Upper lobe of right lung (tissue), 1 donor: ENCODE measurements at regions not wholly inside any gene's neighbourhood (a gene's known extent, or its start where the extent isn't known, plus 50 kb on each side); places are given as distances from the start of the nearest gene placed in this dataset.
"Not testable (repeated sequence)": the region's sequence is repeated elsewhere in the genome, so short reads cannot be mapped to it uniquely, and the experiment has no call there.

Experiments used
- ATAC-seq: fragments of 200-7000 bp; cut with Tn5 transposase; one replicate; pipeline ENCODE4 v1.9.1; 2020; ENCODE audit warnings: mild to moderate bottlenecking, moderate library complexity
- DNase-seq: peaks from one replicate; pipeline ENCODE4 v3.0.0-alpha.2; 2020
- H3K27ac ChIP-seq: fragments of 200-600 bp; one replicate; pipeline ENCODE4 v1.8.0; 2022
- H3K27me3 ChIP-seq: fragments of 200-600 bp; one replicate; pipeline ENCODE4 v1.8.0; 2022; ENCODE audit warnings: mild to moderate bottlenecking
- H3K36me3 ChIP-seq: fragments of 200-600 bp; one replicate; pipeline ENCODE4 v1.8.0; 2022
- H3K4me1 ChIP-seq: fragments of 200-600 bp; one replicate; pipeline ENCODE4 v1.8.0; 2022
- H3K4me3 ChIP-seq: fragments of 200-600 bp; one replicate; pipeline ENCODE4 v1.8.0; 2022; ENCODE audit warnings: mild to moderate bottlenecking
- H3K9me3 ChIP-seq: fragments of 200-600 bp; one replicate; pipeline ENCODE4 v1.8.0; 2022
- intact Hi-C: fragments of 100-400 bp; cut with DNase I; formaldehyde crosslinking; loops from one replicate; pipeline ENCODE4 v1.11.0; 2022
- TF ChIP-seq, protein P1 (sequence below): fragments of 200-600 bp; IDR thresholded peaks from one replicate; pipeline ENCODE4 v1.8.0; 2022; ENCODE audit warnings: antibody characterized with exemption
- donor health status: DM: no; HTN: yes; CAD: no; lungs with severe emphysema.

DNA sequence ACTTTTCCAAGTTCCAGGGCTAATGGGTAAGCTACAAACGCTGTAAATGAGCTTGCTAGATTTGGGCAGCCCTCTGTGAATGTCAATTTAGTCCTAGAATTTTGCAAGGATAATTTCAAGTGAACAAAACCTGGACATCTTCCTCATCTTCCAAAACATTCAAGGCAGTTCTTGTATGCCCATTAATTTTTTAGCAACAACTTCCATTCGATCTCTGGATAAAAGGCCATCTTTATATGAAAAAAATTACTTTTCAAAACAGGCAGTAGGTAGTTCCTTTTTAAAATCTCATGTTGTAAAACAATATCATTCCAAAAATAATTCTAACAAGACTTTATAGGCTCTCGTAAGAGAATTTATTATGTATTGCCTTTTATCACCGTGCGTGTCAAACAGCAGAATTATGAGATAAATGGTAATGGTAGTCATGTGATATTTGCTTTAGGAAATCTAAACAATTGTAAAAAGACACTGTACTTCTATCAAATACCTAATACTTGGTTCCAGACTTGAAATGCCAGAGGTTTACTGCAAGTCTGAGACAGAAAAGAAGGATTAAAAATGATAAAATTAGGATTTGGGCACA is 143.7 kb upstream of the NRP1 start:
- Histone ChIP-seq H3K4me1 (no peaks in the 10 kb centered on the region), H3K27me3 (no peaks in the 10 kb centered on the region), H3K36me3 (no peaks in the 10 kb centered on the region), H3K4me3 (no peak overlapping the region), H3K27ac (no peak overlapping the region), H3K9me3 (no peaks in the 10 kb centered on the region)
- no peak for DNase-seq
- intact Hi-C loops: no loop called here
- no peak for ATAC-seq
- TF ChIP-seq, protein P1, sequence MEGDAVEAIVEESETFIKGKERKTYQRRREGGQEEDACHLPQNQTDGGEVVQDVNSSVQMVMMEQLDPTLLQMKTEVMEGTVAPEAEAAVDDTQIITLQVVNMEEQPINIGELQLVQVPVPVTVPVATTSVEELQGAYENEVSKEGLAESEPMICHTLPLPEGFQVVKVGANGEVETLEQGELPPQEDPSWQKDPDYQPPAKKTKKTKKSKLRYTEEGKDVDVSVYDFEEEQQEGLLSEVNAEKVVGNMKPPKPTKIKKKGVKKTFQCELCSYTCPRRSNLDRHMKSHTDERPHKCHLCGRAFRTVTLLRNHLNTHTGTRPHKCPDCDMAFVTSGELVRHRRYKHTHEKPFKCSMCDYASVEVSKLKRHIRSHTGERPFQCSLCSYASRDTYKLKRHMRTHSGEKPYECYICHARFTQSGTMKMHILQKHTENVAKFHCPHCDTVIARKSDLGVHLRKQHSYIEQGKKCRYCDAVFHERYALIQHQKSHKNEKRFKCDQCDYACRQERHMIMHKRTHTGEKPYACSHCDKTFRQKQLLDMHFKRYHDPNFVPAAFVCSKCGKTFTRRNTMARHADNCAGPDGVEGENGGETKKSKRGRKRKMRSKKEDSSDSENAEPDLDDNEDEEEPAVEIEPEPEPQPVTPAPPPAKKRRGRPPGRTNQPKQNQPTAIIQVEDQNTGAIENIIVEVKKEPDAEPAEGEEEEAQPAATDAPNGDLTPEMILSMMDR: no peak

DNA sequence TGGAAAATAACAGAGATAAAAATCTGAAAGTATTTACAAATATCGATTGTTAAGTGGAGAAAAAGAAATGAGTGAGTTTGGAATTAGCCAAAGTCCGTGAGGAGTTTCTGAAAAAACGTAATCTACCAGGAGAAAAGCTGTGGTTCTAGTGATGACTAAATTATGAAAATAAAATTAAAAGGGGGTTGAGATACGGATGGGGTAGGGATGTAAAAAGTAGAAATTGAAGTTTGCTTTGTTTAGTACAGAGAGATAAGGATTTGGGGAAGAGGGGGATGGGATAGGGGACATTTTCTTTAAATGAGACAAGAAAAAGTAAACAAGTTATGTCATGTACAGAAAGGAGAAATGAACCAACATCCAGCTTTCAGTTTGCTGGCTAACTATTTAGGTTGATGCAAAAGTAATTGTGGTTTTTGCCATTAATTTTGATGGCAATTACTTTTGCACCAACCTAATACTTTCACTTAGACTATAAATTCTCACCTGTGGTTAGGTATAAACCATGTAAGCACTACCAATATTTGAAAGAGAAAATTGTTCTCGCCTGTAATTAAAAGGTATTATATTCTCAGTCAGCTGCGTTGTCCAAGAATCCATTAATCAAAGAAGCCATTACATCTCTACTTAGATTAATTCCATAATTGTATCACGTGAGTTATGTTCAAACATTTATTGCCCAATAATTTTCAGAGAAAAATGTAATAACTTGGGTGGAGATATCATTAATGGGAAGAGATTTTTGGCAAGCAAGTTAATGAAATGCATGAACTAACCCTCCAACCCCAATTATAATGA is 143.0 kb upstream of the NRP1 start:
- DNase-seq (no peak), ATAC-seq (no peak)
- TF ChIP-seq, protein P1: no peak
- intact Hi-C loops: no loop called here
- H3K4me3 ChIP-seq: no peak overlapping the region
- no peaks in the 10 kb centered on the region for H3K4me1 ChIP-seq
- H3K27me3 ChIP-seq: no peaks in the 10 kb centered on the region
- no peaks in the 10 kb centered on the region for H3K9me3 ChIP-seq
- H3K36me3 ChIP-seq: no peaks in the 10 kb centered on the region
- no peak overlapping the region for H3K27ac ChIP-seq

DNA sequence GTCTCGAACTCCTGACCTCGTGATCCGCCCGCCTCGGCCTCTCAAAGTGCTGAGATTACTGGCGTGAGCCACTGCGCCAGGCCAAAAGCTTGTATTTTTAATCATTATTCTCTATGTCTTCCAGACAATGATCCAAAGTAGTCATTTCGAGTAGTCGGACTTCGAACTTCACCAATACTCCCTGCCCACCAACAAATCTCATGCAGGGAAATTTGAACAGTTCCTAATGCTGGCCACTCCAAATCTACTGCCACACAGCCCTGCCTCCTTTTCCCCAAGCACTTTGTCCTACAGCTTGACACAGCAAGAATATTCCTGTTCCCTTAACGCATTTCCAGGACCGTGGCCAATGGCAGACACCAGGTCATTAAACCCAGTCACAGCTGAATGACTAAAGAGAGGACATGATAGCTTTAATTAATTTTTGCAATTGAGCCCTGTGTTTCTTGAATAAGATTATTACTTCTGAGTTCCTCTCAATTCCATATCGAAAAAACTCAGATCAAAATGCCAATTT is 142.3 kb upstream of the NRP1 start:
- no peaks in the 10 kb centered on the region for H3K36me3 ChIP-seq
- H3K27me3 ChIP-seq: no peaks in the 10 kb centered on the region
- no peaks in the 10 kb centered on the region for H3K9me3 ChIP-seq
- DNase-seq: no peak
- H3K4me1 ChIP-seq: no peaks in the 10 kb centered on the region
- intact Hi-C loops: no loop called here
- no peak overlapping the region for H3K27ac ChIP-seq
- H3K4me3 ChIP-seq: no peak overlapping the region
- TF ChIP-seq, protein P1: no peak
- ATAC-seq: no peak

DNA sequence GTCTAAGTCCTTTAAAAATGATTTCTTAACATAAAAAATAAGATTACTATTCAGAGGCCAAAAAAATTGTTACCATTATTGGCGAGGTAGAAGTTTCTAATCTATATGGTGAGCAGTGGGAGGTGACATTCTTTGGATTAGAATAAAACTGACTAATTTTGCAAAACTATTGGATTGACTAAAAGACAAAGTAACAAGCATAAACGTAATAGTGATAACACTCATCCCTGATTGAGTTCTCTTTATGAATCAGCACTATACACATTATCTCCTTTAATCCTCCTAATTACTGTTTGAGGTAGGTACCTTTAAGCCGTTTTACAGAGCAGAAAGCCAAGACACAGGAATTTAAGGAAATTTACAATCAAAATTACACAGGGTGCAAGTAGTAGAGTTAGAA is 139.2 kb upstream of the NRP1 start:
- Histone ChIP-seq H3K36me3 (no peaks in the 10 kb centered on the region), H3K4me1 (no peaks in the 10 kb centered on the region), H3K4me3 (no peak overlapping the region), H3K27me3 (no peaks in the 10 kb centered on the region), H3K9me3 (no peaks in the 10 kb centered on the region), H3K27ac (no peak overlapping the region)
- ATAC-seq: no peak
- DNase-seq: no peak
- TF ChIP-seq, protein P1: no peak
- intact Hi-C loops: no loop called here

DNA sequence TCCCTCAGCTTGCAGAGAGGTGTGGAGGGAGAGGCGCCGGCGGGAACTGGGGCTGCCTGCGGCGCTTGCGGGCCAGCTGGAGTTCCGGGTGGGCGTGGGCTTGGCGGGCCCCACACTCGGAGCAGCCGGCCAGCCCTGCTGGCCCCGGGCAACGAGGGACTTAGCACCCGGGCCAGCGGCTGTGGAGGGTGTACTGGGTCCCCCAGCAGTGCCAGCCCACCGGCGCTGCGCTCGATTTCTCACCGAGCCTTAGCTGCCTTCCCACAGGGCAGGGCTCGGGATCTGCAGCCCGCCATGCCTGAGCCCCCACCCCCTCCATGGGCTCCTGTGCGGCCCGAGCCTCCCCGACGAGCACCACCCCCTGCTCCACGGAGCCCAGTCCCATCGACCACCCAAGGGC is 133.5 kb upstream of the NRP1 start:
- H3K4me1 ChIP-seq, H3K27me3 ChIP-seq, H3K36me3 ChIP-seq, H3K27ac ChIP-seq, DNase-seq, intact Hi-C loops, H3K9me3 ChIP-seq, H3K4me3 ChIP-seq, ATAC-seq: not testable (repeated sequence)

DNA sequence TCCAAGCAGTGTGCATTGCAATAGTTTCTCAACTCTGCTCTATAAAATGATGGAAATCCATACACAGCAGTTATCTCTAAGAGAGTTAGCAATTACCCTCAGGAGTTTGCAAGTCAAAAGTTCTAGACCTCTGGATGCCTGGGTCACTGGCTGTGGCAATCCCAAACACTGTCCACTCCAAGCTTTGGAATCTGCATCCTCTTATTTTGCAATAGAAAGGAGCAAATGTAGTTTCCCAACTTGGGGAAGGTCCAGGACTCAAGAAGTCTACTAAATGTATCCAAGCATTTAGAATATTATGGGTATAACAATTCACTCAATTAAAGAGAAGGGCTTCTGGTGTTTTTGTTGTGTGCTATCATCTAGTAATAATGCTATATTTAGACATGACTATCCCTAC is 131.3 kb upstream of the NRP1 start:
- no peak overlapping the region for H3K4me3 ChIP-seq
- DNase-seq: no peak
- H3K36me3 ChIP-seq: no peaks in the 10 kb centered on the region
- H3K9me3 ChIP-seq: no peaks in the 10 kb centered on the region
- no peak overlapping the region for H3K27ac ChIP-seq
- TF ChIP-seq, protein P1: no peak
- no peaks in the 10 kb centered on the region for H3K27me3 ChIP-seq
- ATAC-seq: no peak
- H3K4me1 ChIP-seq: no peaks in the 10 kb centered on the region
- intact Hi-C loops: no loop called here
